Mucosa of rectum (tissue), 2 donors: ENCODE measurements at regions not wholly inside any gene's neighbourhood (a gene's known extent, or its start where the extent isn't known, plus 50 kb on each side); places are given as distances from the start of the nearest gene placed in this dataset.
"Not testable (repeated sequence)": the region's sequence is repeated elsewhere in the genome, so short reads cannot be mapped to it uniquely, and the experiment has no call there.

Source experiments
- H3K27ac ChIP-seq, 2 donors: one replicate each; pipeline ENCODE4 v1.7.0; 2013; ENCODE audit warnings: inconsistent platforms in 2 of 2, low read depth in 2 of 2, low read length in 2 of 2
- H3K27me3 ChIP-seq, 2 donors: one replicate each; pipeline ENCODE4 v1.7.0; 2013; ENCODE audit warnings: low read length in 2 of 2; ENCODE audit not compliant: control insufficient read depth in 2 of 2, insufficient read depth in 2 of 2
- H3K36me3 ChIP-seq, 2 donors: one replicate each; pipeline ENCODE4 v1.7.0; 2013; ENCODE audit warnings: low read length in 2 of 2; ENCODE audit not compliant: control insufficient read depth in 2 of 2, insufficient read depth in 2 of 2
- H3K4me1 ChIP-seq, 2 donors: one replicate each; pipeline ENCODE4 v1.7.0; 2013; ENCODE audit warnings: low read length in 2 of 2, mild to moderate bottlenecking in 1 of 2; ENCODE audit not compliant: control insufficient read depth in 2 of 2, insufficient read depth in 2 of 2
- H3K4me3 ChIP-seq, 2 donors: one replicate each; pipeline ENCODE4 v1.7.0; 2013; ENCODE audit warnings: low read length in 2 of 2
- H3K9ac ChIP-seq, 2 donors: one replicate each; pipeline ENCODE4 v1.7.0; 2013; ENCODE audit warnings: low read length in 2 of 2, low read depth in 1 of 2, mild to moderate bottlenecking in 1 of 2
- H3K9me3 ChIP-seq, 2 donors: one replicate each; pipeline ENCODE4 v1.7.0; 2013; ENCODE audit warnings: low read length in 2 of 2; ENCODE audit not compliant: control insufficient read depth in 2 of 2
- donor health status: healthy.
- donor health status: Normal muscosa, but diverticular disease.

- Histone ChIP-seq H3K9me3 (no peaks in the 10 kb centered on the region), H3K27me3 (no peaks in the 10 kb centered on the region), H3K36me3 (no peaks in the 10 kb centered on the region), H3K9ac (no peak overlapping the region), H3K27ac (peak overlapping the region; percentile 52 to 56), H3K4me3 (no peak overlapping the region), H3K4me1 (peaks cover 5% of the 10 kb centered on the region in 2 donors)
These were observed 627.8 kb downstream of the DOK5 start for GRCh38 chr20:55103188-55103587.

DNA sequence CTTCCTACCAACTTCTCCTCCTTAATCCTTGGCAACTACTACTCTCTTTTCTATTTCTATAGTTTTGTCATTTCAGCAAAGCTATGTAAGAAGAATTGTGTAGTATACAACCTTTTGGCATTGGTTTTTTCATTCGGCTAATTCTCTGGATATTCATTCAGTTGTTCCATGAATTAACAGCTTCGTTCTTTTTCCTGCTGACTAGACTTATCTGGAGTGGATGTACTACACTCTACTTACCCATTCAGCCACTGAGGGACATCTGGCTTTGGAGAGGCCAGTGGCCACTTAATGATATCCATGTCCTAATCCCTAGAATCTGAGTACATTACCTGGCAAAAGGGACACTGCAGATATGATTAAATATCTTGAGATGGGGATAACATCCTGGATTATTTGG lies 623.9 kb downstream of the DOK5 start:
- no peaks in the 10 kb centered on the region for H3K36me3 ChIP-seq
- peaks cover 5% of the 10 kb centered on the region in 2 donors for H3K4me1 ChIP-seq
- no peaks in the 10 kb centered on the region for H3K27me3 ChIP-seq
- no peak overlapping the region for H3K9ac ChIP-seq
- H3K4me3 ChIP-seq: no peak overlapping the region
- no peak overlapping the region for H3K27ac ChIP-seq
- no peaks in the 10 kb centered on the region for H3K9me3 ChIP-seq

- Histone ChIP-seq H3K36me3 (no peaks in the 10 kb centered on the region), H3K4me3 (no peak overlapping the region), H3K9ac (no peak overlapping the region), H3K27ac (no peak overlapping the region), H3K4me1 (no peaks in the 10 kb centered on the region), H3K27me3 (no peaks in the 10 kb centered on the region), H3K9me3 (no peaks in the 10 kb centered on the region)
These were observed 622.2 kb downstream of the DOK5 start for GRCh38 chr20:55097621-55098020.

GRCh38 chr20:55095745-55096400 lies 620.5 kb downstream of the DOK5 start:
- Histone ChIP-seq H3K4me3 (no peak overlapping the region), H3K9ac (no peak overlapping the region), H3K36me3 (no peaks in the 10 kb centered on the region), H3K27me3 (no peaks in the 10 kb centered on the region), H3K27ac (no peak overlapping the region), H3K9me3 (no peaks in the 10 kb centered on the region), H3K4me1 (no peaks in the 10 kb centered on the region)

DNA sequence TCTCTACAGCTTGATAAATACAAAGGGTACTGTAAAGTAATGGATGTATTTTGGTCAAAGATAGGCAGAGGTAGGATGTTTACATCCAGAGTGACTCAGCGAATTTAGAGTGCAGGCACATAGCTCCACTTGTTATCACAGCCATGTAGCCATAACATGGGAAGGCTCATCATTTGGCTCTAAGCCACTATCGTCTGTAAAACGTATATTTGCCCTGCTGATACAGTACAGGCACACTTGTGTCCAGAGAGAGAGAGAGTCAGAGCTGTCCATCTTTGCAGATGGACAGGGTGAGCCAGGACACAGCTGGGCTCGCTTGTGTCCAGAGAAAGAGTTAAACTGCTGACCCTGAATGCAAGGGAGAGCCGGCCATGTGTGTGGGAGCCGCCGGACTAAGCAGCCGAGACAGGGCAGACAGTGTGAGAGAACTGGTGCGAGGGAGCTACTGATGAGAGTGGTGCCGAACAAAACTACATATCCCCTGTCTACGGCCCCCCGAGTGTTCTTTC lies 619.0 kb downstream of the DOK5 start:
- H3K4me1 ChIP-seq: no peaks in the 10 kb centered on the region

GRCh38 chr20:55090286-55090685 lies 614.9 kb downstream of the DOK5 start:
- no peaks in the 10 kb centered on the region for H3K27me3 ChIP-seq
- H3K9ac ChIP-seq: no peak overlapping the region
- no peak overlapping the region for H3K27ac ChIP-seq
- H3K4me3 ChIP-seq: no peak overlapping the region
- H3K9me3 ChIP-seq: no peaks in the 10 kb centered on the region
- no peaks in the 10 kb centered on the region for H3K36me3 ChIP-seq
- no peaks in the 10 kb centered on the region for H3K4me1 ChIP-seq

More for the DNA sequence above, 619.0 kb downstream of the DOK5 start:
- Histone ChIP-seq H3K27me3 (no peaks in the 10 kb centered on the region), H3K9me3 (no peaks in the 10 kb centered on the region), H3K9ac (no peak overlapping the region), H3K27ac (no peak overlapping the region), H3K4me3 (no peak overlapping the region), H3K36me3 (no peaks in the 10 kb centered on the region)

- Histone ChIP-seq H3K27me3 (no peaks in the 10 kb centered on the region), H3K4me1 (no peaks in the 10 kb centered on the region), H3K9ac (no peak overlapping the region), H3K27ac (no peak overlapping the region), H3K9me3 (no peaks in the 10 kb centered on the region), H3K36me3 (no peaks in the 10 kb centered on the region), H3K4me3 (no peak overlapping the region)
These were observed 611.0 kb downstream of the DOK5 start for GRCh38 chr20:55086421-55086820.

DNA sequence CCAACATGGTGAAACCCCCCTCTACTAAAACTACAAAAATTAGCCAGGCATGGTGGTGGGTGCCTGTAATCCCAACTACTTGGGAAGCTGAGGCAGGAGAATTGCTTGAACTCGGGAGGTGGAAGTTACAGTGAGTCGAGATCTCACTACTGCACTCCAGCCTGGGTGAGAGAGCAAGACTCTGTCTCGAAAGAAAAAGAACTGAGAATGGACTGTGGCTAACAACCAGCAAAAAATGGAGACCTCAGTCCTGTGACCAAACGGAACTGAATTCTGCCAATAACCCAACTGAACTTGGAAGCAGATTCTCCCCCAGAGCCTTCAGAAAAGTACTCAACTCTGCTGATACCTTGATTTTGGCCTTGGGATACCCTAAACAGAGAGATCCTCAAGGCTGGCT lies 604.5 kb downstream of the DOK5 start:
- H3K36me3 ChIP-seq: no peaks in the 10 kb centered on the region
- no peak overlapping the region for H3K9ac ChIP-seq
- H3K27ac ChIP-seq: no peak overlapping the region
- H3K4me1 ChIP-seq: no peaks in the 10 kb centered on the region
- no peak overlapping the region for H3K4me3 ChIP-seq
- no peaks in the 10 kb centered on the region for H3K27me3 ChIP-seq
- H3K9me3 ChIP-seq: no peaks in the 10 kb centered on the region

DNA sequence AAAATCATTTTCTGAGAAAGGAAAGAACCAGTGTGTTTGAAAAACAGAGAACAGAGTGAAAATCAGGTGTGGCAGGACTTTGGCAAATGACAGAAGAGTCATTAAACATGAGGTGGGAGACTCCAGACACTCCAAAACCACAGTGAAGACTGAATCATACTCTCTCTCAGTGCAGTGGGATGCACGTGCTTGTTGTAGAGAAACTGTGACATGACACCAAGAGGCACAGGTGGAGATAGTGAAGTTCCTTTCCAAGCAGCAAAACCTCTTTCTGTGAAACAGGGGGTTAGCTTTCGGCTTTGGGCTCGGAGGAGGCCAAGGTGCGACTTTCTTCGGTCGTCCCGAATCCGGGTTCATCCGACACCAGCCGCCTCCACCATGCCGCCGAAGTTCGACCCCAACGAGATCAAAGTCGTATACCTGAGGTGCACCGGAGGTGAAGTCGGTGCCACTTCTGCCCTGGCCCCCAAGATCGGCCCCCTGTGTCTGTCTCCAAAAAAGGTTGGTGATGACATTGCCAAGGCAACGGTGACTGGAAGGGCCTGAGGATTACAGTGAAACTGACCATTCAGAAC lies 599.0 kb downstream of the DOK5 start:
- not testable (repeated sequence) for H3K4me3 ChIP-seq, H3K27me3 ChIP-seq, H3K27ac ChIP-seq

DNA sequence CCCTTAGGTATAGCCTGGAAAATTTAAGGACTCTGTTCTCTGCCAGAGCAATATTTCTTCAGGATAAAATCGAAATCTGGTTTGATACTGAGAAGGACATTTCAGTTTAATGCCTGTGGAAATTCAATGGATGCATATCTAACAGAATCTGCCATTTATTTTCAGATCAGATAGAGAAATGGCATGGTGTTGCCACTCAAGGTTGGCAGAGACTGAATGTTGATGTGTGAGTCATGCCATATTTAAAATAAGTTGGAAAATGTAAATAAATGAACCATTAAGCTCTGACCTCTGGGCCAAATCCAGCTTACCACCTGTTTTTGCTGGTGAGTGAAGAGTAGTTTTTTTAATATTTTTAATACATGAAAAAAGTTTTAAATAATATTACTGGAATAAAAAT lies 594.6 kb downstream of the DOK5 start:
- Histone ChIP-seq H3K27me3 (no peaks in the 10 kb centered on the region), H3K9me3 (peaks cover 0 to 3% of the 10 kb centered on the region in 2 donors), H3K4me3 (no peak overlapping the region), H3K36me3 (no peaks in the 10 kb centered on the region), H3K4me1 (no peaks in the 10 kb centered on the region), H3K9ac (no peak overlapping the region), H3K27ac (no peak overlapping the region)

More for the DNA sequence above, 599.0 kb downstream of the DOK5 start:
- not testable (repeated sequence) for H3K4me1 ChIP-seq, H3K9me3 ChIP-seq, H3K36me3 ChIP-seq, H3K9ac ChIP-seq
